B cell (primary cell): ENCODE measurements at regions not wholly inside any gene's neighbourhood (a gene's known extent, or its start where the extent isn't known, plus 50 kb on each side); places are given as distances from the start of the nearest gene placed in this dataset.

Experiments
- ATAC-seq: fragments of 200-7000 bp; cut with Tn5 transposase; one replicate; pipeline ENCODE4 v1.10.0; 2021; ENCODE audit warnings: low read depth, mild to moderate bottlenecking, moderate number of reproducible peaks, moderate library complexity
- CTCF ChIA-PET: fragments of 350-600 bp; sonication (Branson Sonifier 250); formaldehyde crosslinking; loops from one replicate; lab custom pipeline; 2021; ENCODE audit warnings: antibody characterized with exemption, inconsistent platforms; lab: Charles Lee
- POLR2A ChIA-PET: fragments of 350-600 bp; sonication (Branson Sonifier 250); formaldehyde crosslinking; loops from one replicate; lab custom pipeline; 2021; ENCODE audit warnings: antibody characterized with exemption; lab: Charles Lee
- DNase-seq: peaks from one replicate; pipeline ENCODE4 v3.0.0; 2013
- H2AFZ ChIP-seq: 2 replicates; pipeline ENCODE4 v1.6.1; 2012; ENCODE audit warnings: mild to moderate bottlenecking, low read depth, low read length; ENCODE audit not compliant: insufficient read depth, poor library complexity, severe bottlenecking
- H3K27ac ChIP-seq, 2 donors: 1 replicate in 1 of 2; 2 replicates in 1 of 2; pipeline ENCODE4 v1.5.1; 2012 to 2013; ENCODE audit warnings: low read length in 2 of 2, mild to moderate bottlenecking in 2 of 2, moderate library complexity in 1 of 2
- H3K27me3 ChIP-seq, 4 experiments: fragments of 200-600 bp in 1 of 4; sonication (generic) in 1 of 4; replicated peaks in 1 of 4; 1 replicate in 2 of 4; 2 replicates in 2 of 4; pipeline versions ENCODE4 v1.6.1 to v1.7.0; 2013 to 2016; ENCODE audit warnings: low read length in 3 of 4, mild to moderate bottlenecking in 2 of 4, mixed read lengths in 1 of 4, moderate library complexity in 1 of 4; ENCODE audit not compliant: insufficient read depth in 4 of 4, control insufficient read depth in 3 of 4; ENCODE audit errors: control extremely low read depth in 1 of 4
- H3K36me3 ChIP-seq, 2 experiments: replicated peaks in 1 of 2; 1 replicate in 1 of 2; 2 replicates in 1 of 2; pipeline versions ENCODE4 v1.6.1 to v1.7.1; 2013; ENCODE audit warnings: low read length in 1 of 2; ENCODE audit not compliant: insufficient read depth in 2 of 2, control insufficient read depth in 1 of 2; ENCODE audit errors: control extremely low read depth in 1 of 2, extremely low read depth in 1 of 2
- H3K4me1 ChIP-seq, 2 donors: fragments of 200-600 bp in 1 of 2; sonication (generic) in 1 of 2; 1 replicate in 1 of 2; 2 replicates in 1 of 2; pipeline versions ENCODE4 v1.5.1 to v1.6.1; 2013 to 2017; ENCODE audit warnings: low read length in 2 of 2; ENCODE audit not compliant: control insufficient read depth in 2 of 2, insufficient read depth in 2 of 2
- H3K4me2 ChIP-seq: replicated peaks from 2 replicates; pipeline ENCODE3; 2012; ENCODE audit warnings: mild to moderate bottlenecking, low read depth, low read length; ENCODE audit not compliant: poor library complexity, severe bottlenecking
- H3K4me3 ChIP-seq, 5 experiments: fragments of 200-600 bp in 1 of 5; sonication (generic) in 1 of 5; 1 replicate in 3 of 5; 2 replicates in 2 of 5; pipeline versions ENCODE4 v1.5.1 to v1.7.0; 2011 to 2016; ENCODE audit warnings: low read length in 4 of 5, mild to moderate bottlenecking in 4 of 5, low read depth in 2 of 5, control low read depth in 1 of 5, moderate library complexity in 1 of 5; ENCODE audit not compliant: insufficient read depth in 1 of 5; ENCODE audit errors: control extremely low read depth in 1 of 5, extremely low read depth in 1 of 5
- H3K79me2 ChIP-seq: fragments of 200-600 bp; sonication (generic); one replicate; pipeline ENCODE4 v1.6.0; 2016; ENCODE audit warnings: low read length; ENCODE audit not compliant: control insufficient read depth, insufficient read depth
- H3K9ac ChIP-seq: fragments of 200-600 bp; sonication (generic); 2 replicates; pipeline ENCODE4 v1.6.1; 2017; ENCODE audit warnings: mild to moderate bottlenecking, low read length, moderate library complexity
- H3K9me3 ChIP-seq, 3 donors: one replicate each; pipeline versions ENCODE4 v1.6.1 to v1.7.1; 2013; ENCODE audit warnings: low read length in 2 of 3; ENCODE audit not compliant: control insufficient read depth in 2 of 3, insufficient read depth in 1 of 3; ENCODE audit errors: control extremely low read depth in 1 of 3
- H4K20me1 ChIP-seq: 2 replicates; pipeline ENCODE4 v1.6.0; 2012; ENCODE audit warnings: mild to moderate bottlenecking, low read length; ENCODE audit not compliant: insufficient read depth, control insufficient read depth, poor library complexity, severe bottlenecking
- H3K27ac Mint-ChIP-seq: one replicate; pipeline ENCODE4 v1.8.0; 2021; ENCODE audit warnings: mixed read lengths
- H3K27me3 Mint-ChIP-seq: one replicate; pipeline ENCODE4 v1.8.0; 2021; ENCODE audit warnings: mixed read lengths
- H3K4me1 Mint-ChIP-seq: one replicate; pipeline ENCODE4 v1.8.0; 2021; ENCODE audit warnings: mixed read lengths
- H3K4me3 Mint-ChIP-seq: one replicate; pipeline ENCODE4 v1.8.0; 2021; ENCODE audit warnings: mixed read lengths
- H3K9me3 Mint-ChIP-seq: one replicate; pipeline ENCODE4 v1.8.0; 2022; ENCODE audit warnings: mixed read lengths; ENCODE audit not compliant: insufficient read depth
- CTCF ChIP-seq: fragments of 200-600 bp; IDR thresholded peaks from one replicate; pipeline ENCODE4 v1.8.0; 2022; ENCODE audit warnings: antibody characterized with exemption, mild to moderate bottlenecking
- EZH2 ChIP-seq: IDR thresholded peaks from 2 replicates; pipeline ENCODE4 v1.6.1; 2012; ENCODE audit warnings: borderline replicate concordance, low read depth, mild to moderate bottlenecking, moderate library complexity, low read length; ENCODE audit not compliant: insufficient read depth, poor library complexity, severe bottlenecking
- WGBS: methylation state at CpG from one replicate; pipeline ENCODE4 v1.1.5; 2013; ENCODE audit warnings: missing lambda C conversion rate; ENCODE audit not compliant: insufficient coverage; 5-methylcytosine and 5-hydroxymethylcytosine counted together
- intact Hi-C: fragments of 100-400 bp; cut with micrococcal nuclease; formaldehyde crosslinking; loops from one replicate; pipeline ENCODE4 v1.10.0; 2022

DNA sequence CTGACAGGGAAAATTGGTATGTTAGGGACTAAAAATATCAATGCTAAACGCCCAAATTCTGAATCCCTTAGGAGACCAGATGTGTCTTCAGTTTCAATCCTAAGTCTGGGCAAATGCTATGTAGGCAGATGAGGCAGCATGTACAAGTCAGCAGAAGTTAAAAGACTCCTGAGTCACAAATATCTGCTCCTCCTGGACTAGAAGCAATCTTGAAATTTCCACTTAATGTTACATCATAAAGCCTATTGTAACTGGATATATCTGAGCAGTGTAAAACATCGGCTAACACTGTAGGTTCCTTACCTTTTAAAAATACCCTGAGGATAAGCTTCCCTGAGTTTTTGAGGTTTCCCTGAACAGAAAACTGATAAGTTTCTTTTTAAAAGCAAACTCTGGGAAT, 1087.6 kb upstream of the PIK3C3 start:
- H3K4me2 ChIP-seq: no peak overlapping the region
- intact Hi-C loops: no loop called here

DNA sequence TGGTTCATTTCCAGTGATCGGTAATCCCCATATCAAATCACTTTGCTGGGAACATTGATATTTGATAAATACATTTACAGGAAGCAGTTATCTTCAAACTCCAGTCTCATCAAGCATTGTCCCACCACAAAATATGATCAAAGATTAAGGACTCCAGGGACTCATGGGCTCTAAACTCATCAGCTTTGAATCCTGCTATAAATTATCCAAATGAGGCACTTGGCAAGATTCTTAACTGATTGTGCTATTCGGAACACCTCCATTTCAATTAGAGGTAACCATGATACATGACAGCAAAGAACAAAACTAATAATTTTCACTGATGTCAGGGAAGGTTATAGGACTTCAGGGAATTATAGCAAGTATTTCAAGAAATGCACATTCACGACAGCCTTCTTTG, 1088.1 kb upstream of the PIK3C3 start:
- TF ChIP-seq CTCF (no peak), EZH2 (no peak)
- DNase-seq: no peak
- 100% methylated on average over 1 of the region's 3 CpGs for WGBS
- Mint-ChIP-seq H3K27me3 (no peaks in the 10 kb centered on the region), H3K4me3 (no peak overlapping the region), H3K9me3 (peaks cover 5% of the 10 kb centered on the region), H3K4me1 (no peaks in the 10 kb centered on the region), H3K27ac (no peak overlapping the region)
- CTCF ChIA-PET: no interaction called here
- Histone ChIP-seq H2AFZ (no peak overlapping the region), H3K9ac (no peak overlapping the region), H3K9me3 (peaks cover 0 to 2% (median 1%) of the 10 kb centered on the region in 3 donors), H3K27me3 (no peaks in the 10 kb centered on the region), H4K20me1 (no peaks in the 10 kb centered on the region), H3K4me1 (no peaks in the 10 kb centered on the region), H3K27ac (no peak overlapping the region), H3K36me3 (no peaks in the 10 kb centered on the region), H3K4me2 (no peak overlapping the region), H3K4me3 (no peak overlapping the region), H3K79me2 (no peaks in the 10 kb centered on the region)
- POLR2A ChIA-PET: no interaction called here
- intact Hi-C loops: no loop called here
- ATAC-seq: no peak

More for the DNA sequence above, 1087.6 kb upstream of the PIK3C3 start:
- no peaks in the 10 kb centered on the region for H3K36me3 ChIP-seq
- ATAC-seq (no peak), DNase-seq (no peak)
- H3K4me1 ChIP-seq: no peaks in the 10 kb centered on the region
- H3K27me3 Mint-ChIP-seq: no peaks in the 10 kb centered on the region
- H3K27ac Mint-ChIP-seq: no peak overlapping the region
- WGBS: no CpG with 5 or more reads among the region's 2 CpGs
- no peak overlapping the region for H3K9ac ChIP-seq
- no peak overlapping the region for H3K4me3 Mint-ChIP-seq
- H4K20me1 ChIP-seq: no peaks in the 10 kb centered on the region
- H3K9me3 ChIP-seq: peaks cover 0 to 2% (median 1%) of the 10 kb centered on the region in 3 donors
- no peak overlapping the region for H3K27ac ChIP-seq
- ChIA-PET POLR2A (no interaction called here), CTCF (no interaction called here)
- no peaks in the 10 kb centered on the region for H3K27me3 ChIP-seq
- no peaks in the 10 kb centered on the region for H3K79me2 ChIP-seq
- TF ChIP-seq CTCF (no peak), EZH2 (no peak)
- no peak overlapping the region for H2AFZ ChIP-seq
- H3K4me1 Mint-ChIP-seq: no peaks in the 10 kb centered on the region
- no peak overlapping the region for H3K4me3 ChIP-seq
- H3K9me3 Mint-ChIP-seq: peaks cover 5% of the 10 kb centered on the region
